Middle frontal gyrus (tissue), 1 donor: ENCODE measurements at regions not wholly inside any gene's neighbourhood (a gene's known extent, or its start where the extent isn't known, plus 50 kb on each side); places are given as distances from the start of the nearest gene placed in this dataset.

Source experiments
- DNase-seq: peaks from one replicate; pipeline ENCODE4 v3.0.0-alpha.2; 2015; ENCODE audit warnings: low spot score; ENCODE audit errors: extremely low spot score

GRCh38 chr4:135735512-135735911 lies 1533.9 kb upstream of the PABPC4L start:
- no peak for DNase-seq

- DNase-seq, result no peak
Observed at GRCh38 chr4:135732448-135732847, 1530.9 kb upstream of the PABPC4L start.

- no peak for DNase-seq
Observed at GRCh38 chr4:135731682-135732081, 1530.1 kb upstream of the PABPC4L start.

- no peak for DNase-seq
Observed at GRCh38 chr4:135724421-135724820, 1522.8 kb upstream of the PABPC4L start.

- no peak for DNase-seq
Observed at GRCh38 chr4:135718019-135718418, 1516.4 kb upstream of the PABPC4L start.

- no peak for DNase-seq
Observed at GRCh38 chr4:135705343-135705742, 1503.8 kb upstream of the PABPC4L start.

- no peak for DNase-seq
Observed at GRCh38 chr4:135694066-135694465, 1492.5 kb upstream of the PABPC4L start.

- DNase-seq, result no peak
Observed at GRCh38 chr4:135684001-135684400, 1482.4 kb upstream of the PABPC4L start.

GRCh38 chr4:135672202-135672601 lies 1470.6 kb upstream of the PABPC4L start:
- DNase-seq, result no peak

GRCh38 chr4:135670548-135670947 lies 1469.0 kb upstream of the PABPC4L start:
- DNase-seq, result no peak
